GM20000 (cell line): ENCODE measurements at regions not wholly inside any gene's neighbourhood (a gene's known extent, or its start where the extent isn't known, plus 50 kb on each side); places are given as distances from the start of the nearest gene placed in this dataset.

Experiments used
- DNase-seq: peaks from one replicate; pipeline ENCODE4 v3.0.0; 2012; ENCODE audit warnings: low spot score
- CTCF ChIP-seq: IDR thresholded peaks from 2 replicates; pipeline ENCODE4 v1.5.1; 2012; ENCODE audit warnings: mild to moderate bottlenecking, control low read depth; ENCODE audit errors: extremely low read depth, missing control alignments

- no peak for DNase-seq
- TF ChIP-seq CTCF = no peak
These were observed 83.9 kb upstream of the ASCC3 start for GRCh38 chr6:100965067-100965466.

GRCh38 chr6:100968949-100969348, 87.8 kb upstream of the ASCC3 start:
- no peak for TF ChIP-seq CTCF
- no peak for DNase-seq

GRCh38 chr6:100979267-100979666, 98.1 kb upstream of the ASCC3 start:
- no peak for DNase-seq
- TF ChIP-seq CTCF = no peak

DNA sequence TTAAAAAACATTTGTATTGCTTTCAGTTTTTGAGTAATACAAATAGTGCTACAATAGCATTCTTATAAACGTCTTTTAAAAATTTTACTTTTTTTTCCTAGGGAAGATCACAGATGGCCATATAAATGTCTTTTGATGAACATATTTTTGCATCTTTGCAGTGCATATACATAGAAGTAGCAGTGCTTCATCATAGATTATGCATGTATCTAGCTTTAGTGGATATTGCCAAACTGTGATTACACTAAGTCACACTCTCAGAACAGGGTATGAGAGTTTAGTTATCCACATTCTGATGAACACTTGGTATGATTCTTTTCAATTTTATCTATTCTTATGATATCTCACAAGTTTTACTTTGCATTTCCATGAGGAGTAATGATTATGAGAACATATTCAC, 99.8 kb upstream of the ASCC3 start:
- TF ChIP-seq CTCF = no peak
- DNase-seq = no peak

DNA sequence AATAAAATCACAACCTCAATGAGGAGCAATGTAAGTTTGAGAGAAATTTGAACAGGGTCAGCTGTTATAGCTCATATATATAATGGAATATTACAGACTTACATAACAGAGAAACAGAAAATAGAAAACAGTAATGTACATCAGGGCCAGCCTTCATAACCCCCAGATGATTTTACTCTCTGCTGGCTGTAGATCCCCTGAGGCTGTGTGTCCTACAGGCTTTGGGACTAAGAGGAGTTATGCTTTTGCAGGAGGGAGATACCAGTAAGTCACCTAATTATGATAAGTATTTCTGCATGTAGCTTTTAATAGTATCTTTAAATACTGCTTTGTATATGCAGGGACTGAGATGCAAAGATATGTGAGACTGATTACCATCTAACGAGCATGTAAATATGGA, 105.8 kb upstream of the ASCC3 start:
- no peak for DNase-seq
- no peak for TF ChIP-seq CTCF

- TF ChIP-seq CTCF = no peak
- DNase-seq = no peak
These were observed 106.4 kb upstream of the ASCC3 start for GRCh38 chr6:100987556-100987955.

GRCh38 chr6:100988391-100988984, 107.4 kb upstream of the ASCC3 start:
- no peak for TF ChIP-seq CTCF
- no peak for DNase-seq
